ENCODE measurements at regions not wholly inside any gene's neighbourhood (a gene's known extent, or its start where the extent isn't known, plus 50 kb on each side); places are given as distances from the start of the nearest gene placed in this dataset.

DNA sequence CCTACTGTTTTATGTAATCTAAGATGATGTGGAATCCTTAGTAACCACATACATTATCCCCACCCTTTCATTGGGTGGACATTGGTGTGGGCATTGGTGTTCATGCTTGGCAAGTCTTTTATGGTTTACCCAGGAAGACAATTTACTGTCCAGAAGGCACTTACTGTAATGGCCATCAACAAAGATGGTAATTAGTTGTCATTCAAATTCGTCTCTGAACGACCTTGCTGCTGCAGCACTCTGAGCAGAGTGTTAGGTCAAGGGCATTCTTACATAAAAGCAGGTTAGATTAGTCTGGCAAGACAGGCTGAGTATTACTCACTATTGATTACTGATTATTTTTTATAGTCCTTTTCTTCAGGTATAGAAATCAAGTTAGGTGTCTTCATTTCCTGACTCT lies 447.9 kb downstream of the XIRP2 start:
- Histone ChIP-seq H3K4me1 (ENCODE audit: insufficient read depth) (no peaks in the 10 kb centered on the region), H3K36me3 (no peaks in the 10 kb centered on the region), H3K9me3 (peaks cover 0 to 3% of the 10 kb centered on the region in 2 donors), H3K27me3 (no peaks in the 10 kb centered on the region), H3K27ac (no peak overlapping the region), H3K4me3 (no peak overlapping the region)
- 63 to 72% (median 71%) methylated on average over 2 of the region's 2 CpGs for WGBS, 3 donors
- TF ChIP-seq POLR2A (IDR thresholded peaks at IDR 0.05) (no peak), EP300 (IDR thresholded peaks at IDR 0.05) (no peak)
- TF ChIP-seq, protein P1, sequence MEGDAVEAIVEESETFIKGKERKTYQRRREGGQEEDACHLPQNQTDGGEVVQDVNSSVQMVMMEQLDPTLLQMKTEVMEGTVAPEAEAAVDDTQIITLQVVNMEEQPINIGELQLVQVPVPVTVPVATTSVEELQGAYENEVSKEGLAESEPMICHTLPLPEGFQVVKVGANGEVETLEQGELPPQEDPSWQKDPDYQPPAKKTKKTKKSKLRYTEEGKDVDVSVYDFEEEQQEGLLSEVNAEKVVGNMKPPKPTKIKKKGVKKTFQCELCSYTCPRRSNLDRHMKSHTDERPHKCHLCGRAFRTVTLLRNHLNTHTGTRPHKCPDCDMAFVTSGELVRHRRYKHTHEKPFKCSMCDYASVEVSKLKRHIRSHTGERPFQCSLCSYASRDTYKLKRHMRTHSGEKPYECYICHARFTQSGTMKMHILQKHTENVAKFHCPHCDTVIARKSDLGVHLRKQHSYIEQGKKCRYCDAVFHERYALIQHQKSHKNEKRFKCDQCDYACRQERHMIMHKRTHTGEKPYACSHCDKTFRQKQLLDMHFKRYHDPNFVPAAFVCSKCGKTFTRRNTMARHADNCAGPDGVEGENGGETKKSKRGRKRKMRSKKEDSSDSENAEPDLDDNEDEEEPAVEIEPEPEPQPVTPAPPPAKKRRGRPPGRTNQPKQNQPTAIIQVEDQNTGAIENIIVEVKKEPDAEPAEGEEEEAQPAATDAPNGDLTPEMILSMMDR (IDR thresholded peaks at IDR 0.05) = no peak
- intact Hi-C loops (cut with DNase I) = no loop called here
- DNase-seq = no peak

DNA sequence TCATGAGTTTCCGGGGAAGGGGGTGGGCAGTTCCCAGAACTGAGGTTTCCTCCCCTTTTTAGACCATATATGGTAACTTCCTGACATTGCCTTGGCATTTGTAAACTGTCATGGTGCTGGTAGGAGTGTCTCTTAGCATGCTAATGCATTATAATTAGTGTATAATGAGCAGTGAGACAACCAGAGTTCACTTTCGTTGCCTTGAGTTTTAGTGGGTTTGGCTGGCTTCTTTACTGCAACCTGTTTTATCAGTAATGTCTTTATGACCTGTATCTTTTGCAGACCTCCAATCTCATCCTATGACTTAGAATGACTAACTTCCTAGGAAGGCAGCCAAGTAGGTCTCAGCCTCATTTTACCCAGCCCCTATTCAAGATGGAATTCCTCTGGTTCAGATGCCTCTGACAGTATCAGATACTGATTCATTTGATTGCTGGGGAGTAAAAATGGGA lies 447.3 kb downstream of the XIRP2 start:
- TF ChIP-seq POLR2A (IDR thresholded peaks at IDR 0.05) (no peak), EP300 (IDR thresholded peaks at IDR 0.05) (no peak)
- TF ChIP-seq, protein P1 (IDR thresholded peaks at IDR 0.05) = no peak
- Histone ChIP-seq H3K4me1 (ENCODE audit: insufficient read depth) (no peaks in the 10 kb centered on the region), H3K36me3 (no peaks in the 10 kb centered on the region), H3K27ac (no peak overlapping the region), H3K27me3 (no peaks in the 10 kb centered on the region), H3K9me3 (peaks cover 0 to 5% of the 10 kb centered on the region in 2 donors), H3K4me3 (no peak overlapping the region)
- intact Hi-C loops (cut with DNase I) = no loop called here
- 68 to 72% (median 72%) methylated on average over 2 of the region's 2 CpGs for WGBS, 3 donors
- DNase-seq = no peak

DNA sequence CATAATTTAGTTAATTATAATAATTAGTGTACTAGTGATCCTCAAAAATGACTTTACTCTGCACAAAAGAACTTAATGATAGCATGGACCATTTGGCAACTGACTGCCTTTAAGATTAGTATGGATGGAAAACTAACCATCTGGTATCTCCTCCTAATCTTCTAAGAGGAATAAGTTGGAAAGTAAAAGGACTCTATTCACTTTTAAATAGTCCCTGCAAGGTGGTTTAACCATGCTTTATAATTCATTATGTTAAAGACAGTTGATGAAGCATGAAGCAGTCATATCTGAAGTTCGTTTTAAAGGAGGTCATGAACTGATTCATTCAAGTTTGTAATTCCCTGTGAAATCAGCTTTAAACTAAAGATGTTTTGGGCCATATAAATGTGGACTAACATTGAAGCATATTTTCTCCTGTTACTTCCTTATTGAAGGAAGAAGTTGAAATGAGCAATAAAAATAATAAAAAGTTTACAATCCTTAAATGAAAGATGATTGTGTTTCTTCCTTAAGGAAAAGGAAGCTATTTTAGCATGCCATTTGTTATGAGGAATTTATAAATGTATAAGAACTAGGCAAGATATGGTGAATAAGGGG lies 446.0 kb downstream of the XIRP2 start:
- no peaks in the 10 kb centered on the region for H3K27me3 ChIP-seq
- TF ChIP-seq EP300 (IDR thresholded peaks at IDR 0.05) (no peak), POLR2A (IDR thresholded peaks at IDR 0.05) (no peak)
- TF ChIP-seq, protein P1 (IDR thresholded peaks at IDR 0.05) = no peak
- no peaks in the 10 kb centered on the region for H3K4me1 ChIP-seq (ENCODE audit: insufficient read depth)
- H3K36me3 ChIP-seq = no peaks in the 10 kb centered on the region
- WGBS, 3 donors = 23 to 30% (median 30%) methylated on average over 1 of the region's 1 CpG
- H3K27ac ChIP-seq = no peak overlapping the region
- no peak overlapping the region for H3K4me3 ChIP-seq
- intact Hi-C loops (cut with DNase I) = no loop called here
- peaks cover 0 to 5% of the 10 kb centered on the region in 2 donors for H3K9me3 ChIP-seq
- no peak for DNase-seq

DNA sequence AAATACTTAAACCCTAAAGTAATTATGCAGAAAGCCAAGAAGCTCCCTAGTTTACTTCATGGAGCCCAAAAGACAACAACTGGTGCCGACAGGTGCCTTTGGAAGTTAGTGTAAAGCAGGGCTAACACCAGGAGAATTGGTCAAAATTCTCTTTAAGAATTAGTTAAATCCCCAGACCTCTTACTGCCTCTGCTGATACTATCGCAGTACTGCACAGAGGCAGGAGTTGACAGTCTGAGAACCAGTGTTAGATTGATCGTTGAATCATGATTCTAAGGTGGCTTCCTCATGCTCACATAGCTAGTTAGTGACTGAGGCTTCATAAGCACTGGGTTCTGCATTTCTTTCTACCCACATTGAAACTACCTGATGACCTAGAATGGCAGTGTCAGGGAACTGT lies 445.0 kb downstream of the XIRP2 start:
- H3K36me3 ChIP-seq = no peaks in the 10 kb centered on the region
- no peaks in the 10 kb centered on the region for H3K4me1 ChIP-seq (ENCODE audit: insufficient read depth)
- no peak for DNase-seq
- intact Hi-C loops (cut with DNase I) = no loop called here
- no peak overlapping the region for H3K27ac ChIP-seq
- TF ChIP-seq POLR2A (IDR thresholded peaks at IDR 0.05) (no peak), EP300 (IDR thresholded peaks at IDR 0.05) (no peak)
- TF ChIP-seq, protein P1 (IDR thresholded peaks at IDR 0.05) = no peak
- H3K4me3 ChIP-seq = no peak overlapping the region
- WGBS, 3 donors = 74 to 84% (median 79%) methylated on average over 3 of the region's 3 CpGs
- peaks cover 0 to 5% of the 10 kb centered on the region in 2 donors for H3K9me3 ChIP-seq
- H3K27me3 ChIP-seq = no peaks in the 10 kb centered on the region
